Astrocyte of the spinal cord (primary cell): ENCODE measurements at regions not wholly inside any gene's neighbourhood (a gene's known extent, or its start where the extent isn't known, plus 50 kb on each side); places are given as distances from the start of the nearest gene placed in this dataset.
"Not testable (repeated sequence)": the region's sequence is repeated elsewhere in the genome, so short reads cannot be mapped to it uniquely, and the experiment has no call there.

ENCODE experiments used
- DNase-seq: peaks from one replicate; pipeline ENCODE4 v3.0.0; 2011; ENCODE audit warnings: low read depth, low spot score
- H3K4me3 ChIP-seq: 2 replicates; pipeline ENCODE4 v1.5.1; 2011; ENCODE audit warnings: low read depth, mild to moderate bottlenecking, low read length, moderate library complexity
- CTCF ChIP-seq: IDR thresholded peaks from 2 replicates; pipeline ENCODE4 v1.5.1; 2012; ENCODE audit warnings: low read depth, mild to moderate bottlenecking, low read length, inconsistent platforms
- in situ Hi-C: cut with HindIII; loops from 2 replicates; pipeline ENCODE4 v1.10.0; 2017; ENCODE audit warnings: low sequenced_read_pairs

- no peak overlapping the region for H3K4me3 ChIP-seq
- in situ Hi-C loops, result no loop called here
- TF ChIP-seq CTCF, result no peak
- DNase-seq, result no peak
Observed at GRCh38 chr3:95586754-95587153, 1227.6 kb upstream of the EPHA6 start.

DNA sequence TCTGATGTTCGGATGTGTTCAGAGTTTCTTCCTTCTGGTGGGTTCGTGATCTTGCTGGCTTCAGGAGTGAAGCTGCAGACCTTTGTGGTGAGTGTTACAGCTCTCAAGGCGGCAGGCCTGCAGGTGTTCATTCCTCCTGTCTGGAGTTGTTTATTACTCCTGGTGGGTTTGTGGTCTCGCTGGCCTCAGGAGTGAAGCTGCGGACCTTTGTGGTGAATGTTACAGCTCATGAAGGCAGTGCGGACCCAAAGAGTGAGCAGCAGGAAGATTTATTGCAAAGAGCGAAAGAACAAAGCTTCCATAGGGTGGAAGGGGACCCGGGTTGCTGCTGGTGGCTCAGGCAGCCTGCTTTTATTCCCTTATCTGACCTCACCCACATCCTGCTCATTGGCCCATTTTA lies 1226.8 kb upstream of the EPHA6 start:
- DNase-seq, in situ Hi-C loops, H3K4me3 ChIP-seq: not testable (repeated sequence)

DNA sequence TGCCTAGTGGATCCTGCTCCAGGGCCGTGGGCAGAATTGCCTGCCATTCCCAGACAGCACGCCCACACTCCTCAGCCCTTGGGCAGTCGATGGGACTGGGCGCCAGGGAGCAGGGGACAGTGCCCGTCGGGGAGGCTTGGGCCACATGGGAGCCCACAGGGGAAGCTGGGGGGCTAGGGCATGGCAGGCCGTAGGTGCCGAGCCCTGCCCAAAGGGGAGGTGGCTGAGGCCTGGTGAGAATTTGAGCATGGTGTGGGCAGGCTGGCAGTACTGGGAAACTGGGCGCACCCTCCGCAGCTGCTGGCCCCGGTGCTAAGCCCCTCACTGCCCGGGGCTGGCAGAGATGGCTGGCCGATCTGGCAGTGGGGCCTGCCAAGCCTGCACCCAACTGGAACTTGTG lies 1225.9 kb upstream of the EPHA6 start:
- DNase-seq, result no peak
- in situ Hi-C loops, result no loop called here
- TF ChIP-seq CTCF, result no peak
- H3K4me3 ChIP-seq, result no peak overlapping the region

GRCh38 chr3:95595416-95596075 lies 1218.8 kb upstream of the EPHA6 start:
- TF ChIP-seq CTCF, result no peak
- in situ Hi-C loops, result no loop called here
- DNase-seq, result no peak
- H3K4me3 ChIP-seq, result no peak overlapping the region

GRCh38 chr3:95607926-95608325 lies 1206.5 kb upstream of the EPHA6 start:
- in situ Hi-C loops, result no loop called here
- TF ChIP-seq CTCF, result no peak
- DNase-seq, result no peak
- H3K4me3 ChIP-seq, result no peak overlapping the region

GRCh38 chr3:95609411-95609810 lies 1205.0 kb upstream of the EPHA6 start:
- no peak overlapping the region for H3K4me3 ChIP-seq
- TF ChIP-seq CTCF, result no peak
- in situ Hi-C loops, result no loop called here
- DNase-seq, result no peak

DNA sequence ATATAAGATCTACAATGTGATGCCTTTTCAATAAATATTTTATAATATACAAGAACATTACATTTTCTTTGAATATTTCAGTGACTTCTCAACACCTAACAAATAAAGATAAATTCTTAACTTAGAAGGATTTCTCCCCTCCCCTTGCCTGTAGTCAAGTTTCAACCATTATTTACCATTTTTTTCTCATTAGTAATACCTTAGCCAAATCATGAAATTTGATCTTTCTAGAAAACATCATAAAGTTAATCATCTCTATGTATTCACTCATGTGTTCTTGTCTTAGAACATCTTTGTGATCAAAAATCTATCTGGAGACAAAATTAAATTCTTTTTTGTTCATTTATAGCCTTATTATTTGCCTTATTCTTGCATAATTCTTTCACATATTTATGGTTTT lies 1201.8 kb upstream of the EPHA6 start:
- DNase-seq, result no peak
- H3K4me3 ChIP-seq, result no peak overlapping the region
- TF ChIP-seq CTCF, result no peak
- in situ Hi-C loops, result no loop called here
